ENCODE measurements at regions not wholly inside any gene's neighbourhood (a gene's known extent, or its start where the extent isn't known, plus 50 kb on each side); places are given as distances from the start of the nearest gene placed in this dataset.

DNA sequence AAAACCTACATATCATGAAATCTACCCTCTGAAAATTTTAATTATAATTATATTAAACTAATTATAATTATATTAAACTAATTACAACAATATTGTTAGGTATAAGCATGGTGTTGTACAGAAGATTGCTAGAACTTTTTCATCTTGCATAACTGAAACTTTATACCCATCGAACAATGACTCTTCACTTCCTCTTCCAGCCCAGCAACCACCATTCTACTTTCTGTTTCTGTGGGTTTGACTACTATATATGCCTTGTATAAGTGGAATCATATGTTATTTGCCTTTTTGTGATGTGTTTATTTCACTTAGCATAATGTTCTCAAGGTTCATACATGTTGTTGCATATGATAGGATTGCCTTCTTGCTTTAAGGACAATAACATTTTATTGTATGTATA lies 274.2 kb upstream of the CCNH start:
- DNase-seq, result no peak
- H3K4me3 Mint-ChIP-seq, result no peak overlapping the region
- Histone ChIP-seq H3K9me3 (ENCODE audit: low read length) (no peaks in the 10 kb centered on the region), H3K27ac (ENCODE audit: low read depth, low read length) (no peak overlapping the region), H3K27me3 (ENCODE audit: insufficient read depth, low read length, poor library complexity, severe bottlenecking) (no peaks in the 10 kb centered on the region), H3K4me1 (ENCODE audit: insufficient read depth, low read length) (no peaks in the 10 kb centered on the region), H3K4me3 (ENCODE audit: low read length) (no peak overlapping the region), H3K36me3 (ENCODE audit: insufficient read depth, low read length) (no peaks in the 10 kb centered on the region)
- peaks cover 0 to 4% (median 0%) of the 10 kb centered on the region in 3 donors for H3K4me1 Mint-ChIP-seq
- CTCF ChIA-PET, result no interaction called here
- H3K27me3 Mint-ChIP-seq, result peaks cover 0 to 2% of the 10 kb centered on the region in 2 donors
- POLR2A ChIA-PET, result no interaction called here
- H3K36me3 Mint-ChIP-seq, result no peaks in the 10 kb centered on the region
- H3K9me3 Mint-ChIP-seq, result peaks cover 4 to 16% (median 5%) of the 10 kb centered on the region in 5 donors
- H3K27ac Mint-ChIP-seq, result no peak overlapping the region

- Histone ChIP-seq H3K27ac (ENCODE audit: low read depth, low read length) (no peak overlapping the region), H3K9me3 (ENCODE audit: low read length) (no peaks in the 10 kb centered on the region), H3K4me1 (ENCODE audit: insufficient read depth, low read length) (no peaks in the 10 kb centered on the region), H3K36me3 (ENCODE audit: insufficient read depth, low read length) (no peaks in the 10 kb centered on the region), H3K4me3 (ENCODE audit: low read length) (no peak overlapping the region), H3K27me3 (ENCODE audit: insufficient read depth, low read length, poor library complexity, severe bottlenecking) (no peaks in the 10 kb centered on the region)
- peaks cover 0 to 2% of the 10 kb centered on the region in 2 donors for H3K27me3 Mint-ChIP-seq
- no peaks in the 10 kb centered on the region for H3K36me3 Mint-ChIP-seq
- H3K4me3 Mint-ChIP-seq, result no peak overlapping the region
- DNase-seq, result no peak
- H3K9me3 Mint-ChIP-seq, result peaks cover 4 to 12% (median 5%) of the 10 kb centered on the region in 5 donors
- no peak overlapping the region for H3K27ac Mint-ChIP-seq
- CTCF ChIA-PET, result no interaction called here
- H3K4me1 Mint-ChIP-seq, result peaks cover 0 to 4% (median 0%) of the 10 kb centered on the region in 3 donors
- POLR2A ChIA-PET, result no interaction called here
Observed at GRCh38 chr5:87686018-87686417, 273.3 kb upstream of the CCNH start.

GRCh38 chr5:87674235-87674634 lies 261.5 kb upstream of the CCNH start:
- no peak overlapping the region for H3K4me3 Mint-ChIP-seq
- H3K4me1 Mint-ChIP-seq, result no peaks in the 10 kb centered on the region
- no peak for DNase-seq
- no peaks in the 10 kb centered on the region for H3K36me3 Mint-ChIP-seq
- ChIA-PET POLR2A (no interaction called here), CTCF (no interaction called here)
- no peak overlapping the region for H3K27ac Mint-ChIP-seq
- Histone ChIP-seq H3K36me3 (ENCODE audit: insufficient read depth, low read length) (no peaks in the 10 kb centered on the region), H3K4me1 (ENCODE audit: insufficient read depth, low read length) (no peaks in the 10 kb centered on the region), H3K4me3 (ENCODE audit: low read length) (no peak overlapping the region), H3K27ac (ENCODE audit: low read depth, low read length) (no peak overlapping the region), H3K27me3 (ENCODE audit: insufficient read depth, low read length, poor library complexity, severe bottlenecking) (no peaks in the 10 kb centered on the region), H3K9me3 (ENCODE audit: low read length) (no peaks in the 10 kb centered on the region)
- H3K27me3 Mint-ChIP-seq, result no peaks in the 10 kb centered on the region
- no peaks in the 10 kb centered on the region for H3K9me3 Mint-ChIP-seq

GRCh38 chr5:87671146-87671545 lies 258.4 kb upstream of the CCNH start:
- no peaks in the 10 kb centered on the region for H3K9me3 Mint-ChIP-seq
- H3K27ac ChIP-seq (ENCODE audit: low read depth, low read length), result no peak overlapping the region
- no peaks in the 10 kb centered on the region for H3K36me3 Mint-ChIP-seq
- no peaks in the 10 kb centered on the region for H3K4me1 ChIP-seq (ENCODE audit: insufficient read depth, low read length)
- no peak overlapping the region for H3K4me3 Mint-ChIP-seq
- no peak overlapping the region for H3K4me3 ChIP-seq (ENCODE audit: low read length)
- no peak overlapping the region for H3K27ac Mint-ChIP-seq
- H3K27me3 ChIP-seq (ENCODE audit: insufficient read depth, low read length, poor library complexity, severe bottlenecking), result no peaks in the 10 kb centered on the region
- H3K36me3 ChIP-seq (ENCODE audit: insufficient read depth, low read length), result no peaks in the 10 kb centered on the region
- H3K4me1 Mint-ChIP-seq, result no peaks in the 10 kb centered on the region
- CTCF ChIA-PET, result no interaction called here
- no peaks in the 10 kb centered on the region for H3K9me3 ChIP-seq (ENCODE audit: low read length)
- POLR2A ChIA-PET, result no interaction called here
- H3K27me3 Mint-ChIP-seq, result no peaks in the 10 kb centered on the region
- DNase-seq, result no peak

- ChIA-PET CTCF (no interaction called here), POLR2A (no interaction called here)
- Histone ChIP-seq H3K4me3 (ENCODE audit: low read length) (no peak overlapping the region), H3K27ac (ENCODE audit: low read depth, low read length) (no peak overlapping the region), H3K9me3 (ENCODE audit: low read length) (no peaks in the 10 kb centered on the region), H3K4me1 (ENCODE audit: insufficient read depth, low read length) (no peaks in the 10 kb centered on the region), H3K27me3 (ENCODE audit: insufficient read depth, low read length, poor library complexity, severe bottlenecking) (no peaks in the 10 kb centered on the region), H3K36me3 (ENCODE audit: insufficient read depth, low read length) (no peaks in the 10 kb centered on the region)
- Mint-ChIP-seq H3K4me1 (no peaks in the 10 kb centered on the region), H3K27ac (no peak overlapping the region), H3K36me3 (no peaks in the 10 kb centered on the region), H3K4me3 (no peak overlapping the region), H3K9me3 (no peaks in the 10 kb centered on the region), H3K27me3 (no peaks in the 10 kb centered on the region)
- DNase-seq, result no peak
Observed at GRCh38 chr5:87665166-87665565, 252.4 kb upstream of the CCNH start.

DNA sequence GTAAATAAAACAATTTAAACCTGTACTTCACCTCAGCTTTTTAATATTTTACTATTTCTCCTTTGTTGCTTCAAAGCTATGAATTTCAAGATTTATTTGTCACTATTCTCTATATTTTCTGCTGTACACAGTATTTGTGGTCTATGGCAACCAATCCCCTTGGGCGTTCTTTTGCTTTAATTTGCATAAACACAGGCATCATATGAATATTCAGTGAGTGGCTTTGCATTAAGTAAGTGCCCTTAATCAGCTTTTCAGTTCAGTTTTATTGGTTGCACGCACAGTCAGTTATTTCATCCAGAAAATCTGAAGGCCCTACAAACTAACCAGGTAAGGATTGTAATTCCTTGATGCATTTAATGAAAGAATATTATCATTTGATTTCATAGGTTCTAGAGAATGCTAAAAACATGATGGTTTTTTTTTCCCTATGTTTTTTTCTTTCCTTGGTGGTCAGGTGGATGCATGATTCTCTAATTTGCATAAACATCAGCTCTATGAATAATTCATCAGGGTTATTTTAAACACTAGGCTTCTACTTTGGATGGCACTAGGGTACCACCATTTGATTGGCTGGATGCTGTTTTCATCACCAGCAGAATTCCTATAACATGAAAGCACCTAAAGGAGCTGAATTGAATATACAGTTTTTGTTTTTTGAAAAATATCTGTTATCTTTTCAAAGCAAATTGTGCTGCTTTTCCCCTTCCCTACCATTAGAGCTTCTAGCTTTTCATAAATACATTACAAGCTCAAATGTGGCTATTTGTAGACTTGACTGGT lies 249.2 kb upstream of the CCNH start:
- ChIA-PET CTCF (no interaction called here), POLR2A (no interaction called here)
- H3K4me1 Mint-ChIP-seq, result no peaks in the 10 kb centered on the region
- no peaks in the 10 kb centered on the region for H3K36me3 Mint-ChIP-seq
- no peaks in the 10 kb centered on the region for H3K27me3 Mint-ChIP-seq
- DNase-seq, result no peak
- peaks cover 0 to under 1% (median 0%) of the 10 kb centered on the region in 5 donors for H3K9me3 Mint-ChIP-seq
- no peaks in the 10 kb centered on the region for H3K27me3 ChIP-seq (ENCODE audit: insufficient read depth, low read length, poor library complexity, severe bottlenecking)
- H3K4me3 ChIP-seq (ENCODE audit: low read length), result no peak overlapping the region
- H3K27ac Mint-ChIP-seq, result no peak overlapping the region
- no peaks in the 10 kb centered on the region for H3K9me3 ChIP-seq (ENCODE audit: low read length)
- H3K4me3 Mint-ChIP-seq, result no peak overlapping the region
- no peaks in the 10 kb centered on the region for H3K4me1 ChIP-seq (ENCODE audit: insufficient read depth, low read length)
- H3K36me3 ChIP-seq (ENCODE audit: insufficient read depth, low read length), result no peaks in the 10 kb centered on the region
- H3K27ac ChIP-seq (ENCODE audit: low read depth, low read length), result no peak overlapping the region

- H3K4me3 Mint-ChIP-seq, result no peak overlapping the region
- Histone ChIP-seq H3K4me3 (ENCODE audit: low read length) (no peak overlapping the region), H3K27ac (ENCODE audit: low read depth, low read length) (no peak overlapping the region), H3K4me1 (ENCODE audit: insufficient read depth, low read length) (no peaks in the 10 kb centered on the region), H3K9me3 (ENCODE audit: low read length) (no peaks in the 10 kb centered on the region), H3K36me3 (ENCODE audit: insufficient read depth, low read length) (no peaks in the 10 kb centered on the region), H3K27me3 (ENCODE audit: insufficient read depth, low read length, poor library complexity, severe bottlenecking) (no peaks in the 10 kb centered on the region)
- no peak for DNase-seq
- peaks cover 0 to 2% of the 10 kb centered on the region in 2 donors for H3K27me3 Mint-ChIP-seq
- CTCF ChIA-PET, result no interaction called here
- H3K36me3 Mint-ChIP-seq, result no peaks in the 10 kb centered on the region
- H3K9me3 Mint-ChIP-seq, result peaks cover 0 to 4% (median 0%) of the 10 kb centered on the region in 5 donors
- no peaks in the 10 kb centered on the region for H3K4me1 Mint-ChIP-seq
- POLR2A ChIA-PET, result no interaction called here
- H3K27ac Mint-ChIP-seq, result no peak overlapping the region
Observed at GRCh38 chr5:87653242-87653641, 240.5 kb upstream of the CCNH start.

GRCh38 chr5:87650284-87650683 lies 237.6 kb upstream of the CCNH start:
- POLR2A ChIA-PET, result no interaction called here
- Histone ChIP-seq H3K36me3 (ENCODE audit: insufficient read depth, low read length) (no peaks in the 10 kb centered on the region), H3K27me3 (ENCODE audit: insufficient read depth, low read length, poor library complexity, severe bottlenecking) (no peaks in the 10 kb centered on the region), H3K9me3 (ENCODE audit: low read length) (no peaks in the 10 kb centered on the region), H3K27ac (ENCODE audit: low read depth, low read length) (no peak overlapping the region), H3K4me3 (ENCODE audit: low read length) (no peak overlapping the region), H3K4me1 (ENCODE audit: insufficient read depth, low read length) (no peaks in the 10 kb centered on the region)
- CTCF ChIA-PET, result no interaction called here
- H3K27ac Mint-ChIP-seq, result no peak overlapping the region
- H3K27me3 Mint-ChIP-seq, result peaks cover 0 to 2% of the 10 kb centered on the region in 2 donors
- no peak overlapping the region for H3K4me3 Mint-ChIP-seq
- no peaks in the 10 kb centered on the region for H3K4me1 Mint-ChIP-seq
- H3K36me3 Mint-ChIP-seq, result no peaks in the 10 kb centered on the region
- no peak for DNase-seq
- peaks cover 0 to 2% (median 0%) of the 10 kb centered on the region in 5 donors for H3K9me3 Mint-ChIP-seq
